SU-DHL-6 (cell line): ENCODE measurements at regions not wholly inside any gene's neighbourhood (a gene's known extent, or its start where the extent isn't known, plus 50 kb on each side); places are given as distances from the start of the nearest gene placed in this dataset.

Experiments
- H2AFZ ChIP-seq: fragments of 200-600 bp; sonication (generic); 2 replicates; pipeline ENCODE4 v1.6.1; 2014; ENCODE audit warnings: low read depth, mild to moderate bottlenecking, moderate library complexity, mixed read lengths, antibody characterized with exemption, low read length; ENCODE audit not compliant: severe bottlenecking
- H3F3A ChIP-seq: fragments of 200-600 bp; shearing (Covaris generic); 2 replicates; pipeline ENCODE4 v1.6.0; 2016; ENCODE audit warnings: antibody characterized with exemption, mild to moderate bottlenecking; ENCODE audit not compliant: insufficient read depth
- H3K27ac ChIP-seq: fragments of 200-600 bp; sonication (generic); 2 replicates; pipeline ENCODE4 v1.5.1; 2016; ENCODE audit warnings: low read depth, mild to moderate bottlenecking, low read length, moderate library complexity, mixed read lengths
- H3K27me3 ChIP-seq: fragments of 200-600 bp; sonication (generic), shearing (Covaris generic); 2 replicates; pipeline ENCODE4 v1.6.0; 2014; ENCODE audit warnings: mild to moderate bottlenecking, low read length
- H3K36me3 ChIP-seq: fragments of 200-600 bp; sonication (generic); 2 replicates; pipeline ENCODE4 v1.6.1; 2014; ENCODE audit warnings: mild to moderate bottlenecking, low read length, mixed read lengths
- H3K4me2 ChIP-seq: fragments of 300-600, 200-600 bp; shearing (Covaris generic), sonication (generic); 2 replicates; pipeline ENCODE4 v1.6.0; 2014; ENCODE audit warnings: low read length, low read depth, mild to moderate bottlenecking; ENCODE audit not compliant: poor library complexity, severe bottlenecking
- H3K4me3 ChIP-seq: fragments of 200-600 bp; sonication (generic); 2 replicates; pipeline ENCODE4 v1.5.1; 2014; ENCODE audit warnings: antibody characterized with exemption, low read length, mild to moderate bottlenecking, mixed read lengths; ENCODE audit not compliant: insufficient read depth, poor library complexity, severe bottlenecking
- H3K79me2 ChIP-seq: fragments of 200-600 bp; sonication (generic); 2 replicates; pipeline ENCODE4 v1.6.1; 2014; ENCODE audit warnings: mild to moderate bottlenecking, low read length, moderate library complexity; ENCODE audit not compliant: insufficient read depth
- H3K9ac ChIP-seq: fragments of 200-600 bp; sonication (generic); 2 replicates; pipeline ENCODE4 v1.7.0; 2014; ENCODE audit warnings: mild to moderate bottlenecking, low read length
- H3K9me2 ChIP-seq: fragments of 200-600 bp; sonication (generic); replicated peaks from 2 replicates; pipeline ENCODE4 v1.6.1; 2014; ENCODE audit warnings: low read length; ENCODE audit not compliant: insufficient read depth
- H3K9me3 ChIP-seq: fragments of 200-600 bp; sonication (generic); 2 replicates; pipeline ENCODE4 v1.6.1; 2014; ENCODE audit warnings: low read length, mixed read lengths; ENCODE audit not compliant: insufficient read depth
- H4K20me1 ChIP-seq: fragments of 200-600 bp; sonication (generic); 2 replicates; pipeline ENCODE4 v1.6.1; 2014; ENCODE audit warnings: low read depth, mild to moderate bottlenecking, antibody characterized with exemption, low read length, moderate library complexity, mixed read lengths
- EZH2phosphoT487 ChIP-seq: fragments of 200-600 bp; sonication (generic), shearing (Covaris generic); conservative IDR thresholded peaks from 2 replicates; pipeline ENCODE4 v1.6.1; 2018; ENCODE audit warnings: mild to moderate bottlenecking, antibody characterized with exemption, low read length, moderate library complexity, mixed read lengths
- TF ChIP-seq, protein P1 (sequence below): fragments of 200-600 bp; sonication (generic); IDR thresholded peaks from one replicate; pipeline ENCODE4 v1.5.1; 2017; ENCODE audit warnings: antibody characterized with exemption, mild to moderate bottlenecking, low read length, moderate library complexity; ENCODE audit not compliant: insufficient read depth, poor library complexity, severe bottlenecking

DNA sequence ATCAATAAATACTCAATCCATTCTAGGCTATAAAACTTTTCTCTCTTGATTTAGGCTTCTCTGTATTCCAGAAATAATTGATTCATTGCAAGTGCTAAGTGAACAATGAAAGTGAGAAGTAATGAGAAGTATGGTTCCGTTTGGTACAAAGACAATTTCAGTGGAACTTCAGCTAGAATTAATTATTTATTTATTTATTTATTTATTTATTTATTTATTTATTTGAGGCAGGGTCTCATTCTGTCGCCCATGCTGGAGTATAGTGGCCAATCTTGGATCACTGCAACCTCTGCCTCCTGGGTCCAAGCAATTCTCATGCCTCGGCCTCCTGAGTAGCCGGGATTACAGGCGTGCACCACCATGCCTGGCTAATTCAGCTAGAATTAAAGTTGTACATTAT, 262.1 kb downstream of the B3GLCT start:
- H3K4me2 ChIP-seq: no peak overlapping the region
- no peaks in the 10 kb centered on the region for H3F3A ChIP-seq
- no peak overlapping the region for H3K27ac ChIP-seq
- TF ChIP-seq, protein P1, sequence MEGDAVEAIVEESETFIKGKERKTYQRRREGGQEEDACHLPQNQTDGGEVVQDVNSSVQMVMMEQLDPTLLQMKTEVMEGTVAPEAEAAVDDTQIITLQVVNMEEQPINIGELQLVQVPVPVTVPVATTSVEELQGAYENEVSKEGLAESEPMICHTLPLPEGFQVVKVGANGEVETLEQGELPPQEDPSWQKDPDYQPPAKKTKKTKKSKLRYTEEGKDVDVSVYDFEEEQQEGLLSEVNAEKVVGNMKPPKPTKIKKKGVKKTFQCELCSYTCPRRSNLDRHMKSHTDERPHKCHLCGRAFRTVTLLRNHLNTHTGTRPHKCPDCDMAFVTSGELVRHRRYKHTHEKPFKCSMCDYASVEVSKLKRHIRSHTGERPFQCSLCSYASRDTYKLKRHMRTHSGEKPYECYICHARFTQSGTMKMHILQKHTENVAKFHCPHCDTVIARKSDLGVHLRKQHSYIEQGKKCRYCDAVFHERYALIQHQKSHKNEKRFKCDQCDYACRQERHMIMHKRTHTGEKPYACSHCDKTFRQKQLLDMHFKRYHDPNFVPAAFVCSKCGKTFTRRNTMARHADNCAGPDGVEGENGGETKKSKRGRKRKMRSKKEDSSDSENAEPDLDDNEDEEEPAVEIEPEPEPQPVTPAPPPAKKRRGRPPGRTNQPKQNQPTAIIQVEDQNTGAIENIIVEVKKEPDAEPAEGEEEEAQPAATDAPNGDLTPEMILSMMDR: no peak
- no peak for TF ChIP-seq EZH2phosphoT487
- no peaks in the 10 kb centered on the region for H3K79me2 ChIP-seq
- H3K9ac ChIP-seq: no peak overlapping the region
- H4K20me1 ChIP-seq: no peaks in the 10 kb centered on the region
- H3K4me3 ChIP-seq: no peak overlapping the region
- H3K36me3 ChIP-seq: no peaks in the 10 kb centered on the region
- H3K9me2 ChIP-seq: no peaks in the 10 kb centered on the region
- no peak overlapping the region for H2AFZ ChIP-seq
- H3K27me3 ChIP-seq: no peaks in the 10 kb centered on the region
- no peaks in the 10 kb centered on the region for H3K9me3 ChIP-seq

DNA sequence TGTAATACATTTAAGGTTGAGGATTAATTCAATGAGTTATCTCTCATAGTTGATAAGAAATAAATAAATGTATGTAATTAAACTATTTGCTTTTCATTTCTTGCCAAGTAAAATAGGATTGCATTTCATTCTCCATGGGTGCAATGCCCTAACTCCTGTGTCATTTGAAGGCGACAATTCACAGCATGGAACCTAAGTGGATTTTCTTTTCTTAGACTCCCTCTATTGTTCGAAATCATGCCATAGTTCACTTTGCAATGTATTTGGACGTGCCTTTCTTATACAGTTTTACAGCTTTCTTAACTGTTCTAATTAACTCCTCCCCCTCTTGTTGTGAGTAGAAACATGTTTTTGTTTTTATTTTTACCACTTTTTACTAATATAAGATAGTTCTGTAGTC, 263.0 kb downstream of the B3GLCT start:
- Histone ChIP-seq H3K9me3 (no peaks in the 10 kb centered on the region), H3K9me2 (no peaks in the 10 kb centered on the region), H4K20me1 (no peaks in the 10 kb centered on the region), H3K4me3 (no peak overlapping the region), H3K79me2 (no peaks in the 10 kb centered on the region), H3F3A (no peaks in the 10 kb centered on the region), H3K36me3 (no peaks in the 10 kb centered on the region), H3K27ac (no peak overlapping the region), H3K4me2 (no peak overlapping the region), H2AFZ (no peak overlapping the region), H3K9ac (no peak overlapping the region), H3K27me3 (no peaks in the 10 kb centered on the region)
- TF ChIP-seq, protein P1: no peak
- no peak for TF ChIP-seq EZH2phosphoT487

DNA sequence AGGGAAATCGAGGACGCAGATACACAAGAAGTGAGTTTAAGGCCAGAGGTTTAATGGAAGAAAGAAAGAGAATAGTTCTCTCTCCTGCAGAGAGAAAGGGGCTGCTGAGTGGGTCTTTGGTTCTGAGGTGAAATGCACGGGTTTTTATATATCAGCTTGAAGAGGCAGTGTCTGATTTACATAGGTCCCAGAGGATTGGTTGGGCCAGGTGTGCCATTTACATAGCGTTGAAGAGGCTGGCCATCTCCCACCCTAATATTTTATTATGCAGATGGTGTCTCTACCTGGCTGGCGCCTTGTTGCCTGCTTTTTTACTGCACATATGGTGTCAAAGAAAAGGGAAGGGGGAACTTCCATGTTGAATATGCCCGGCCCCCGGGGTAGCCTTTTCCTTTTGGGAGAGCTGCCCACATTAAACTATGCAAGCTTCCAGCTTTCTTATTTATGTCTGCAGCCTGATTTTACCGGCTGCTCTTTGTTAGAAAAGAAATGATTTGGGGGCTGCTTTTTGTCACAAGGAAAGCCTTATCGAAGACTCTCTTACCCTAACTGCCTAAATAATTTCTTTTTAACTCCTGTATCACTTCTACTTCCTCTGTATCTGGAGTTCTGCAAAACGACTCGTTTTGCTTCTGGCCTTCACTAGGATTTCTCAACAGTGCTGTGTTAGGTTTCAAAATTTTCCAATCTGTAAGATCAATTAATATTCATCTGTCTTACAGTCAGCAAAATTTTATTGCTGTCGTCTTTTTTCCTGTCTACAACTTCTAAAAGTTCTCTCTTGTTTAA, 268.5 kb downstream of the B3GLCT start:
- H3K9me2 ChIP-seq: no peaks in the 10 kb centered on the region
- H3K27ac ChIP-seq: no peak overlapping the region
- H3K9me3 ChIP-seq: no peaks in the 10 kb centered on the region
- no peaks in the 10 kb centered on the region for H3F3A ChIP-seq
- H3K27me3 ChIP-seq: no peaks in the 10 kb centered on the region
- no peak for TF ChIP-seq EZH2phosphoT487
- TF ChIP-seq, protein P1: no peak
- H3K4me2 ChIP-seq: no peak overlapping the region
- no peaks in the 10 kb centered on the region for H3K79me2 ChIP-seq
- H3K4me3 ChIP-seq: no peak overlapping the region
- no peak overlapping the region for H3K9ac ChIP-seq
- no peaks in the 10 kb centered on the region for H3K36me3 ChIP-seq
- no peak overlapping the region for H2AFZ ChIP-seq
- no peaks in the 10 kb centered on the region for H4K20me1 ChIP-seq
